Rectal smooth muscle tissue (tissue), 1 donor: ENCODE measurements at regions not wholly inside any gene's neighbourhood (a gene's known extent, or its start where the extent isn't known, plus 50 kb on each side); places are given as distances from the start of the nearest gene placed in this dataset.

Experiments used
- H3K27ac ChIP-seq: one replicate; pipeline ENCODE4 v1.7.0; 2013; ENCODE audit warnings: low read depth, low read length, inconsistent platforms
- H3K27me3 ChIP-seq: one replicate; pipeline ENCODE4 v1.7.0; 2013; ENCODE audit warnings: low read length; ENCODE audit not compliant: control insufficient read depth, insufficient read depth
- H3K36me3 ChIP-seq: one replicate; pipeline ENCODE4 v1.7.0; 2013; ENCODE audit warnings: low read length; ENCODE audit not compliant: control insufficient read depth, insufficient read depth
- H3K4me1 ChIP-seq: one replicate; pipeline ENCODE4 v1.7.0; 2013; ENCODE audit warnings: low read length; ENCODE audit not compliant: control insufficient read depth, insufficient read depth
- H3K4me3 ChIP-seq: one replicate; pipeline ENCODE4 v1.7.0; 2013; ENCODE audit warnings: low read length
- H3K9ac ChIP-seq: one replicate; pipeline ENCODE4 v1.7.0; 2013; ENCODE audit warnings: low read length

DNA sequence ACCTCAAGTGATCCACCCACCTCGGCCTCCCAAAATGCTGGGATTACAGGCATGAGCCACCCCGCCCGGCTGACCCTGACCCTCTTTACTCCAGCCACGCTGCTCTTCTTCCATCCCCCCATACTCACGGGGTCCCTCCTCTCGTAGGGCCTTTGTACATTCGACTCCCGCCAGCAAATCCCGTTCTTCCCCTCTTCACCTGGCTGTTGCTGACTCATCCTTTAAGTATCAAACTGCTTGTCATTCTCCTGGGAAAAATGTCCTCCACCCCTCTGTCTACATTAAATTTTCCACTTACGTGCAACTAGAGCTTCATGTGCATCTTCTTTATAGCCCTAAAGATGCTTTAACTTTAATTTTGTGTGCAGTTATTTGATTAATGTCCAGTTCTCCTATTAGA lies 203.1 kb downstream of the OPA1 start:
- H3K4me3 ChIP-seq: no peak overlapping the region
- no peak overlapping the region for H3K9ac ChIP-seq
- no peaks in the 10 kb centered on the region for H3K36me3 ChIP-seq
- H3K27me3 ChIP-seq: no peaks in the 10 kb centered on the region
- no peaks in the 10 kb centered on the region for H3K4me1 ChIP-seq
- H3K27ac ChIP-seq: no peak overlapping the region

- no peak overlapping the region for H3K9ac ChIP-seq
- no peaks in the 10 kb centered on the region for H3K4me1 ChIP-seq
- H3K36me3 ChIP-seq: no peaks in the 10 kb centered on the region
- no peaks in the 10 kb centered on the region for H3K27me3 ChIP-seq
- H3K27ac ChIP-seq: no peak overlapping the region
- no peak overlapping the region for H3K4me3 ChIP-seq
Observed at GRCh38 chr3:193797566-193797965, 204.6 kb downstream of the OPA1 start.

DNA sequence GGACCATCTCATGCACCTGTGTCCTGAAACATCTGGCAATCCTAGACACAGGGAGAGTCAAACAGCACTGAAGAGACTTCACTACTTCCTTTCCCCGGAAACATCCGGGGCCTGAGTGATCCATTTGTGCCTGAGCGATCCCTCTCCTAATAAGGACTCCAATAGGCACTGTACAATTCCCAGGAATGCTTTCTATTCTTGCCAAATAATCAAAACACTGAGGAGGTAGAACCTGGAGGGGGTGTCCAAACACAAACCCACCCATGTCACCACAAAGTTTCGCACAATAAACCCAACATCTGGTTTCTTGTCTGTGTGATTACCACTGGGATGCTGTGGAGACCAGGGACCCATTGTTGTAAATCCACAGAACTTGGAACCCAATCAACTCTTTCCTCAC lies 205.0 kb downstream of the OPA1 start:
- Histone ChIP-seq H3K36me3 (no peaks in the 10 kb centered on the region), H3K4me3 (no peak overlapping the region), H3K27me3 (no peaks in the 10 kb centered on the region), H3K27ac (no peak overlapping the region), H3K4me1 (no peaks in the 10 kb centered on the region), H3K9ac (no peak overlapping the region)

DNA sequence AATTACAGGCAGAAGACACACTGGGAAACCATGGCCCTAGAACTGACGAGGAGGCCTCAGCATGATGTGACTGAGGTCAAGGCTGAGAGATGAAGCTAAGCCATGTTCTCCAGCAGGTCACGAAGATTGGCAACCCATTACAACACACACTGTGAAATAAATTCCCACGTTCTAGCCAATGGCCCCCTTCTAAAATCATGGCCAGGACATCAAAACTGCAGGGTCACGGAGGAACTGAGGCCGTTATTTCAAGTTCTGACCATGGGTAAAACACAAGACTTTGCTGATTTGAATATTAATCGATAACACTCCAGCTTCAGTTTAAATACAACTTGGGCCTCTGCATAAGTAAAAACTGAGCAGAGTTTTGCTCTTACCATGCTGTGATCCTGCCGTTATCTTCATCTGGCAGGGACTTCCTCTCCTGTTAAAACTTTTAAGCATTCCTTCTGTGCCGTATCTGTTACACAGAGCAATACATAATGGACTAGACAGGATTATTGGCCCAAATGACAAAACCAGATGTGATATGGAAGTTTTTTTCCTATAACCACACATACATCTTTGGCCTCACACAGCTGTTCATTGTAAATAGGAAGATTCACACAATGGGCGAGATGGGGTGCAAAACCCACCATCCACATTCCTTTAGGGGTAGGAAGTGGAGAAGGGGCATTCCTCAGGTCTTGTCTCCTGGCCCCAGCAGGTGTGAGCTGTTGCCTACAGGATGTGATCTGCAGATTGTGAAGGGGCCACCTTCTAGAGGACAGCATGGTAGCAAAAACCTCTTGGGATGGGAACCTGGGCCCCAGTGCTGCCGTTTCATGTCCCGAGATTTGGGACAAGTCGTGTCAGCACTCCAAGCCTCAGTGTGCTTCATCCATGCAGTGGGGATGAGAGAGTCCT lies 207.4 kb downstream of the OPA1 start:
- no peak overlapping the region for H3K4me3 ChIP-seq
- no peaks in the 10 kb centered on the region for H3K36me3 ChIP-seq
- no peak overlapping the region for H3K27ac ChIP-seq
- H3K4me1 ChIP-seq: no peaks in the 10 kb centered on the region
- no peak overlapping the region for H3K9ac ChIP-seq
- H3K27me3 ChIP-seq: no peaks in the 10 kb centered on the region

- Histone ChIP-seq H3K27ac (no peak overlapping the region), H3K9ac (no peak overlapping the region), H3K4me1 (no peaks in the 10 kb centered on the region), H3K27me3 (no peaks in the 10 kb centered on the region), H3K36me3 (no peaks in the 10 kb centered on the region), H3K4me3 (no peak overlapping the region)
Observed at GRCh38 chr3:193801097-193801496, 208.1 kb downstream of the OPA1 start.

DNA sequence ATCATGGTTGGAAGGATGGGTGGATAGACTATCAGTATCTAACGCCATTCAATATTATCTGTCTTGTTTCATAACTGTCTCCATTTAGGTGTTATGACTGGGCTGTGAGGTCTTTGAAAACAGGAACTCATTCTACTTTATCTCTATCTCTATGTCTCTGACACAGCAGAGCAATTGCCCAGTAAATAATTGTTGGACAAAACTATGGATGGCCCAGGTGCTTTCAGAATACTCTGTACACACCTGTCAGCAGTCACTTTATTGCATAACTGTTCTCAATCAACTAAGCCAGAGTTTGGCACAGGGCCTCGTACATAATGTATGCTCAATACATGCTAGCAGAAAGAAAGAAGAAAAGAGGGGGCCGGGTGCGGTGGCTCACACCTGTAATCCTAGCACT lies 210.3 kb downstream of the OPA1 start:
- Histone ChIP-seq H3K27me3 (no peaks in the 10 kb centered on the region), H3K27ac (no peak overlapping the region), H3K36me3 (no peaks in the 10 kb centered on the region), H3K4me3 (no peak overlapping the region), H3K9ac (no peak overlapping the region), H3K4me1 (no peaks in the 10 kb centered on the region)

GRCh38 chr3:193805448-193805847 lies 212.4 kb downstream of the OPA1 start:
- Histone ChIP-seq H3K27me3 (no peaks in the 10 kb centered on the region), H3K36me3 (no peaks in the 10 kb centered on the region), H3K27ac (no peak overlapping the region), H3K4me1 (no peaks in the 10 kb centered on the region), H3K4me3 (no peak overlapping the region), H3K9ac (no peak overlapping the region)

GRCh38 chr3:193808317-193808716 lies 215.3 kb downstream of the OPA1 start:
- H3K9ac ChIP-seq: no peak overlapping the region
- no peak overlapping the region for H3K4me3 ChIP-seq
- H3K36me3 ChIP-seq: no peaks in the 10 kb centered on the region

GRCh38 chr3:193809106-193809505 lies 216.1 kb downstream of the OPA1 start:
- H3K9ac ChIP-seq: no peak overlapping the region
- H3K4me3 ChIP-seq: no peak overlapping the region
- H3K4me1 ChIP-seq: no peaks in the 10 kb centered on the region
- no peaks in the 10 kb centered on the region for H3K27me3 ChIP-seq
- H3K36me3 ChIP-seq: no peaks in the 10 kb centered on the region
- H3K27ac ChIP-seq: no peak overlapping the region

More at GRCh38 chr3:193808317-193808716, 215.3 kb downstream of the OPA1 start:
- Histone ChIP-seq H3K27me3 (no peaks in the 10 kb centered on the region), H3K27ac (no peak overlapping the region), H3K4me1 (no peaks in the 10 kb centered on the region)

DNA sequence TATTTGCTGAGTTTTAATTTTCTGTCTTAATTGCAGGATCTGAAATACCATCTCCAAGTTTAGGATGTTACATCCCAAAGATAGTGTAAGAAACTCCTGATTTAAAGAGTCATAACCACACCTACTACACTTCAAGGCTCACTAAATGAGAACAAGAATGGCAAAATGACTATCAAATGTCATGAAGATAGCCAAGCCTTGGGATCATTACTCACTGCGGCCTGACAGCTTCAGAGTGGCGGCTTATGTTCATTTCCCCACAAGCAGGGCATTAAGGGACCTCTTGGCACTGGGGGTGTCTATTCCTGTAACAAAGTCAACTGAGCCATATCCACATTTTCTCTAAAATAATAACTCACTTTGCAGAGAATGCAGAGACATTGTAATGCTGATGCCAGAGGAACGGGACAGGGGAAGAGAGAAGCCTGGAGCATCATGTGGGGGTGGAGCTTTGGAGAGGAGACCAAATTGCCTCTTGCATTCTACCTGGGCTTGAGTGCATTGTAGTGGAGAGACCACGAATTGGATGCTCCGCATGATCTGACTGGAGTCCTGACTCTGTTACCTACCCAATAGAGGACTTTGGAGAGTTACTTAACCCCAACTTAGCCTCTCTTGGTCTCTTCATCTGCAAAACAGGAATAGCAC lies 219.2 kb downstream of the OPA1 start:
- Histone ChIP-seq H3K27ac (no peak overlapping the region), H3K9ac (no peak overlapping the region)

DNA sequence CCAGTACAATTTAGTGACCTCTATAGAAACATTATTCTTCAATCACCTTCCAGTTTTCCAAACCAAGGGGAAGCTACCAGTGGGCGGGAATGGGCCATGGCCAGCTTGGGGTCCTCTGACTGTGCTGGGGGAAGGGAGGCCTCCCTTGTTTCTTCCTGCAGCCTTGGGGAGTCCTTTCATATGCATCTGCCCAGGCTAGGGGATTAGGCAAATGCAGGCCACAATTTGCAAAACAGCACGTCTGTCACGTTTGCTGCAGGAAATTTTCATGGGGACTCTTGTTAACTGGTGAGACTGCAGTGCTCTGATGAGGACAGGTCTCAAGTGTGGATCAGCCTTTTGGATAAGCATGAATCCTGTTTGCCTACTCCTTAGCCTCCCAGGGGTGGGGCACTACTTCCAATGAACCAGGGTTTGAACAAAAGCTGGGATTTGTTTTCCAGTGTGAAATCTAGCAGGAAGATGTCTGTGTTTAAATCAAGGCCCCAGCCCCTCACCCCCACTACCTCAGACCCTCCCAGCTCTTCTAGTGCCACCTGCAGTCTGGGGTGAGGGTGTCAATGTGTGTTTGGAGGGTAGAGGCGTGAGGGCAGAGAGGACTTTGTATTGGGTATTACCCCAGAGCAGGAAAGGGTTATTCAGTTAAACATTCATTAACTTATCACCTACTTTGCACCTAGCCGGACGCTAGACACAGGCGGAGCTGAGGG lies 219.9 kb downstream of the OPA1 start:
- no peaks in the 10 kb centered on the region for H3K4me1 ChIP-seq
- H3K4me3 ChIP-seq: no peak overlapping the region
- no peak overlapping the region for H3K9ac ChIP-seq
- no peaks in the 10 kb centered on the region for H3K36me3 ChIP-seq
- H3K27me3 ChIP-seq: no peaks in the 10 kb centered on the region
- no peak overlapping the region for H3K27ac ChIP-seq

More for the DNA sequence above, 219.2 kb downstream of the OPA1 start:
- Histone ChIP-seq H3K4me1 (no peaks in the 10 kb centered on the region), H3K36me3 (no peaks in the 10 kb centered on the region), H3K4me3 (no peak overlapping the region), H3K27me3 (no peaks in the 10 kb centered on the region)

GRCh38 chr3:193813501-193813830 lies 220.5 kb downstream of the OPA1 start:
- H3K4me3 ChIP-seq: no peak overlapping the region
- H3K4me1 ChIP-seq: no peaks in the 10 kb centered on the region
- no peaks in the 10 kb centered on the region for H3K27me3 ChIP-seq
- H3K9ac ChIP-seq: no peak overlapping the region
- no peaks in the 10 kb centered on the region for H3K36me3 ChIP-seq
- H3K27ac ChIP-seq: no peak overlapping the region
